ENCODE measurements at regions not wholly inside any gene's neighbourhood (a gene's known extent, or its start where the extent isn't known, plus 50 kb on each side); places are given as distances from the start of the nearest gene placed in this dataset.

GRCh38 chr10:130230036-130230435, 93.8 kb downstream of the GLRX3 start:
- no peak for DNase-seq (ENCODE audit: low read depth)

- no peak for DNase-seq (ENCODE audit: low read depth)
Observed at GRCh38 chr10:130230611-130231010, 94.4 kb downstream of the GLRX3 start.

- DNase-seq (ENCODE audit: low read depth) = no peak
Observed at GRCh38 chr10:130231251-130231741, 95.1 kb downstream of the GLRX3 start.

- no peak for DNase-seq (ENCODE audit: low read depth)
Observed at GRCh38 chr10:130232166-130233034, 96.2 kb downstream of the GLRX3 start.

GRCh38 chr10:130233035-130233360, 96.8 kb downstream of the GLRX3 start:
- DNase-seq (ENCODE audit: low read depth) = no peak

GRCh38 chr10:130233426-130233825, 97.2 kb downstream of the GLRX3 start:
- DNase-seq (ENCODE audit: low read depth) = no peak

- DNase-seq (ENCODE audit: low read depth) = no peak
Observed at GRCh38 chr10:130234171-130234965, 98.2 kb downstream of the GLRX3 start.

- no peak for DNase-seq (ENCODE audit: low read depth)
Observed at GRCh38 chr10:130236711-130237110, 100.5 kb downstream of the GLRX3 start.

- no peak for DNase-seq (ENCODE audit: low read depth)
Observed at GRCh38 chr10:130240409-130240808, 104.2 kb downstream of the GLRX3 start.

- no peak for DNase-seq (ENCODE audit: low read depth)
Observed at GRCh38 chr10:130242513-130242912, 106.3 kb downstream of the GLRX3 start.

GRCh38 chr10:130243015-130243414, 106.8 kb downstream of the GLRX3 start:
- DNase-seq (ENCODE audit: low read depth) = no peak

- DNase-seq (ENCODE audit: low read depth) = no peak
Observed at GRCh38 chr10:130244031-130244927, 108.1 kb downstream of the GLRX3 start.

GRCh38 chr10:130244928-130245495, 108.8 kb downstream of the GLRX3 start:
- DNase-seq (ENCODE audit: low read depth) = no peak

- DNase-seq (ENCODE audit: low read depth) = no peak
Observed at GRCh38 chr10:130246113-130246512, 109.9 kb downstream of the GLRX3 start.

GRCh38 chr10:130250127-130250526, 113.9 kb downstream of the GLRX3 start:
- no peak for DNase-seq (ENCODE audit: low read depth)

- DNase-seq (ENCODE audit: low read depth) = no peak
Observed at GRCh38 chr10:130251766-130252165, 115.6 kb downstream of the GLRX3 start.

- DNase-seq (ENCODE audit: low read depth) = no peak
Observed at GRCh38 chr10:130254243-130254642, 118.1 kb downstream of the GLRX3 start.

- DNase-seq (ENCODE audit: low read depth) = no peak
Observed at GRCh38 chr10:130254662-130255061, 118.5 kb downstream of the GLRX3 start.

GRCh38 chr10:130255777-130256176, 119.6 kb downstream of the GLRX3 start:
- DNase-seq (ENCODE audit: low read depth) = no peak

GRCh38 chr10:130257897-130258296, 121.7 kb downstream of the GLRX3 start:
- DNase-seq (ENCODE audit: low read depth) = no peak

- DNase-seq (ENCODE audit: low read depth) = no peak
Observed at GRCh38 chr10:130259380-130259779, 123.2 kb downstream of the GLRX3 start.

GRCh38 chr10:130261306-130261705, 125.1 kb downstream of the GLRX3 start:
- no peak for DNase-seq (ENCODE audit: low read depth)
